GM19324 (cell line): ENCODE measurements at regions not wholly inside any gene's neighbourhood (a gene's known extent, or its start where the extent isn't known, plus 50 kb on each side); places are given as distances from the start of the nearest gene placed in this dataset.

Experiments
- ATAC-seq: cut with Tn5 transposase; IDR thresholded peaks from one replicate; pipeline ENCODE4 v1.9.1; 2021; ENCODE audit warnings: mild to moderate bottlenecking, moderate library complexity; ENCODE audit not compliant: unreplicated experiment, low FRiP score

DNA sequence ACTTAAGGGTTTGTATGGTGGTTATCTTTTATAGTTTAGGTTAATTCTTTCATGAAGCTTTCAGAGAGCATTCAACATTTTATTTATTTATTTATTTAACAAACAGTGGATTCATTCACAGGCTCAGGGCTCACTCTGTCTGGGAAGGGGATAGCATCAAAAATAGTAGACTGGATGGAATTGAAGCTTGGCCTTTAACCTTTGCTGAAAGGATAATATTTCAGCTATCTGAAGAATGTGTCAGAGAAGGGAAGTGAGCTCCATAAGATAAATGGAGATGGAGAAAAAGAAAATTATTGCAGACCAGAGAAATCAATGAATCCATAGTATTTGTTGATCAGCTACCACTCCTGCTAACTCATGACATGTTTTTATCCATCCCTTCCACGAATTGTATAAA is 305.6 kb downstream of the COG6 start:
- ATAC-seq = no peak

DNA sequence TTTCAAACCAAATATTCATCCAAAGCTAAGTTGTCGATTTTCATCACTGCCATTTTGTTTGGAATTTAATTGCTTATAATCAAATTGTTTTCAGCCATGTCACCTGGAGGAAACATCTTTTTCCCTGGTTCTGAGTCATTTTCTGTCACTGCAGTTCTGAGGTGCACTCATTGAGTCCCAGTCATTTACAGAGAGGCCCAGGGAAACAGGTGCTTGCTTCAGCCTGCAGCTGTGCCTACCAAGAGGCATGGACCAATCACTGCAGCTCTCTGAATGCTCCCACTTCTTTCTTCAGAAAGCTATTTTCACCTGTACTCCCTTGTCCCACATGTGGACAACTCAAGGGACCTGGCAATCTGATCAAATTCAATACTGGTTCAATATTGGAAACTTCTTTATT is 308.1 kb downstream of the COG6 start:
- ATAC-seq = no peak

DNA sequence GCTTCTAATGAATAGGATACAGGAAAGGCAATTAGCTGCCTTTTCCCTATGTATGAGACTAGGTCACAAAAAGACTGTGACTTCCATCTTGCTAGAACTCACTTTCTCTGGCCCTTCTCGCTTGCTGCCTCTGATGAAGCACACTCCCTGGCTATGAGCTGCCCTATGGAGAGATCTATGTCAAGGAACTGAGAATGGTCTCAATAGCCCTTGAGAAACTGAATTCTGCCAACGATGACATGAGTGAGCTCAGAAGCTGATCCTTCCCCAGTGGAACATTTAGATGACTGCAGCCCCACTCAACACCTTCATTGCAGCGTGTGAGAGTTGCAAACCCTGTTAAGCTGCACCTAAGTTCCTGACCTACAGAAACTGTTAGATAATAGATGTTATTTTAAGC is 309.8 kb downstream of the COG6 start:
- no peak for ATAC-seq

DNA sequence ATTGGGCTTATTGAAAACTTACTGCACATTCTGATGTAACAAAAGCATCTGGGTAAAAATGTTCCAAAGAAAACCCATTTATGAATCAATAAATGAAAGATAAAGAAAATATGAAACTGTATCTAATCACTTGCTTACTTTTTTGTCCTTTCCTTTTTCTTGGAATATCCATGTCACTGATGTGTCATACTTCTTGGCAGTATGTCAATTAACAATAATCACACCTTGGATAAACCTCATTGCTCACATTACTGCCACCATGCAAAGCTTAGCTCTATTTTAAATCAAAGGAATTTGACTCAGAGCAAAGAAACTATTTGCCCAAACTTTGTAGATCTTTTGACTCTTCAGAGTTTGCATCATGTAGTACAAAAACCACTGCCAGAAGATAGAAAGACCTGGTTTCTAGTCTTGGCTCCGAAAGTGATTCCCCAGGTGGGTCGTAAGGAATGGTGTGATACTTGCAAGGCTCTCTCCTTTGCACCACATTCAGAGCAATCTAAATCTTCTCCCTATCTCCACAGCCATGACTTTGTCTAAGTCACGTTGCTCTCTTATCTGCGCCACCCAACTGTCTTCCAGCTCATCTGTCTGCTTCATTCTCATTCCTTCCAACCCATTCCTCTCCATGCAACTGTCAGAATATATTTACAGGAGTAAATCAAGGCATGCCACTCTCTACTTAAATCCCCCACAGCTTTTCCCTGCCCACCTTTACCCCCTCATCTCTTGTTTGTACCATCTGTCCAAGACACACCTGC is 311.9 kb downstream of the COG6 start:
- ATAC-seq = no peak

DNA sequence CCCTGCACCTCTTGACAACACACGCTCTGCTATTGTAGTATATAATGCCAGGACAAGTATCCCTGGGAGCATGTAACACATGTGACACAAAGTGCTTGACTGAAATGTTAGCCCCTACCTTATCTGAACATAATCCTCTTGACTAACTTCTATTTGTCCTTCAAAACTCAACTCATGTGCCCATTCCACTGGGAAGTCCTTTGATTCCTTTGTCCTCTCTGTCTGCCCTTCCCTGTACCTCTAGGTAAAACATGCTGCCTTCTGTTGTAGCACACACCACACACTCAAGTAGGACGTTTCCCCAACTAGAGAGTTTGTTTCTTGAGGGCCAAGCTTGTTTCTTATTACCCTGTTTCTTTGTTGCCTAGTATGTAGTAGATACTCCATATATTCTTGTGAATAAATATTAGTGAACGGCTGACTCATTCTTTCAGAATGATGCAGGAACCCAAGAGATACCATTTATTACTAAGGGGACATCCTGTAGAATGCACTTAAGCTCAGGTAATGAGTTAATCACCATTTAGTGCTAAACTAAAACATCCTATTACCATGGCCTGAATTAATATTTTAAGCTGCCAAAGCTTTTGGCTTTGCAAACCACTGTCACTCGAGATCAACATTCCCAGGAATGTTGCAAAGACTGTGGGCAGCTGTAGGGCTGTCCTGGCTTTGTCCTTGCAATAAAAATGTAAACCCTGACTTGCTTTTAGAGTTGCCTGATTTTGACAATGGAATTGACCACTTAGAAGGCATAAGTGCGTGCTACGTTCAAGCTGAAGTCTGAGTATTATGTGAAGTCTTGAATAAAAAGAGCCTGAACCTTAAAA is 313.4 kb downstream of the COG6 start:
- ATAC-seq = no peak

DNA sequence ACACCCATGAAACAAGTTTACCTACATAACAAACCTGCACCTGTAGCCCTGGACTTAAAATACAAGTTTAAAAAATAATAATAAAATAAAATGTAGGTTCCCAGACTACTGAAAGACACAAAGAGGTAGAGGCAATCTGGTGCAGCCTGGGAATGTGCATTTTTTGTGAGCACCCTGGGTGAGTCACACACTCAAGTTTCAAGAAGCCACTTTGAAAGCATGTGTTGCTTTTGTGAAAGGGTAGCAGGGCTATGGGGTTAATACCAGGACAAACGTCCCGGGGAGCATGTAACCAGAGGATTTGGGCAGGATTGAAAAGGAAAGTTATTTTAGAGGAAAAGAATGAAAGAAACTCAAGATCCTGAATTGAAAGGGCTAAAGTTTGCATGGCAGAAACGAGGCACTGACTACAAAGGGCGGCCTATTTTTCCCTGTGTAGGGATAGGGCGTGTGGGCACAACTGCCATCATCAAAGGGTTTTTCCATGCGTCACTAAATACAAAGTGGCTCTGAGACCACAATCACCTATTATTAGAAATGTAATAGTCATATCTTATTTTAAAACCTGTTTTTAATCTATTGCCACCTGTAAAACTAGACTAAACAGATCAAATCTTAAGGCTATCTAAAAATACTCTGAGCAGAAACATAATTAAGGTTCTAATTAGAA is 314.9 kb downstream of the COG6 start:
- no peak for ATAC-seq

DNA sequence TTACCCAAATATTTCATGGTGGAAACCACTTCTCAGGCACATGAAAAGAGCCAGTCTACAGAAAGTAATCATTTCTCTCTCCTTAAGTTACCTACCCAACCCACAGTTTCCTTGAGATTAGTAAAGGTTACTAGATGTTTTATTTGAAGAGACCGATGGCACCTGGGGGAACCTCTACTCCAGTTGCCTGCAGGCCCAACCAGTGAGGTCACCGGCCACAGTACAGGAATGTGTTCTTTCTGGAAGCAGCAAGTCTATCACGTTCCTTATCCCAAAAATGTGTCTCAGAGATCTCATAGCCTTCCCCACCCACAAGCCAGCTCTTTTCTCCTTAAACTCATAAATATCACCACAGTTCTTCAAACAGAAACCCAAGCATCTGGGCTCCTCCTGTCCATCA is 316.1 kb downstream of the COG6 start:
- no peak for ATAC-seq

DNA sequence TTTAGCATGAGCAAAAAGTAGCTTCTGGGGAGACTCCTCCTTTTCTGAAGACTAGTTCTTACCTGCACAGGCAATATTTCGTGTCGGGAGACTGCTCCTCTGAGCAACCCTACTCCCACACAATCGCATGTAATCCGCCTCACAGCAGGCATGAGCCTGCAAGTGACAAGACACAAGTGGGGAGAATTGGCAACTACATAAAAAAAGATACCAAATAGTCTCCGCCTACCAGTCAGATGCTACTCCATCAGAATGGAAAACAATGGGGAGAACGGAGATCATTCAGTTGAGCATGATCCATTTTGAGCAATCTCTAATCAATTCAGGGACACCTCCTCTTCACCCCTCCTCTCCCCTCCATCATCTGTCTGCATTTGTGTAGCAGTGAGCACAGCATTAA is 321.0 kb downstream of the COG6 start:
- no peak for ATAC-seq

DNA sequence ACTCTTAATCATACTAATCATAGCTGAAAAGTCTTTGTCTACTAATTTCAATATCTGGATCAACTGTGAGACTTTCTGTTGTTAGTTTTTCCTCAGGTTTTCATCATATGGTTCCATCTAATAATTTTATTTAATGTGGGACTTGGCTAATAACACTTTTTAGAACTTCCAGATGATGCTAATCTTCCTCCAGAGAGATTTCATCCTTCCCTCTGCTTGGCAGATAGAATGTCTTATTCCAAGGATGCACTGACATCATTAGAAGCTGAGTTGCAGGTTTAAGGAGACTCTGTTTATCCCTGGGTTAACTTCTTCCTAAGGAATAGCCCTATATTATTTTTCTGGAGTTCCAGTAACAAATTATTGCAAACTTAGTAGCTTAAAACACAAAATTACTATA is 325.6 kb downstream of the COG6 start:
- no peak for ATAC-seq

DNA sequence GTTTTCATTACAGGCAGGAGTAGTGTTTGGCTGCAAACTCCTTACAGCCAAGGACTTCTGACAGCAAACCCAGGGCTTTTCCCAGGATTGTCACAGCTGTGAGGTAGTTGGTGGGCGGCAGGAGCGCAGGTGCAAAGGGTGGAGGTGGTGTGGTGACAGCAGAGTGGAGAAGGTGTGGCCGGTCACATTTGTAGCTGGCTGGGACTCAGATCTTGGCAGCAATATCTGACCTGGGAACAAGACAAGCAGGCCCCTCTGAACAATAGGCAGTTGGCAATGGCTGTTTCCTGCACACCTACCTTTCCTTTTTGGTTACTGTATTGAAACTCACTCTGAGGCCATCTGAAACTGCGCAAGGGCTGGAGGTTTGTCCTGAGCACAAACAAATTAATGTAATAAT is 327.3 kb downstream of the COG6 start:
- ATAC-seq = no peak

DNA sequence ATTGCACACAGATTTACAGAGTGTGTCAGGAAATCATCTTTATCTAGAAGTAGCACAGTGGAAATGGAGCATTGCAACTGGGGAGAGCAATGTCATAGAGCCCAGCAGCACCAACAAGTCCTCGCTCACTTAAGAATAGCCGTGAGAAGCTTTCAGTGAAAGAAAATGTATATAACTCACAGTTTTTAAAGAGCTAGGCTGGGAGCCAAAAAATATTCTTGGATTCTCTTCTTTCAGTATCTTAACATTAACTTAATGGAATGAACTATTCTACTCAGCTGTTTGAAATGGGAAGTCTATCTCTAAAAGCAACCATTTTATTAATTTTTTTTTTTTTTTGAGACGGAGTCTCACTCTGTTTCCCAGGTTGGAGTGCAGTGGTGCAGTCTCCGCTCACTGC is 329.6 kb downstream of the COG6 start:
- ATAC-seq = no peak

DNA sequence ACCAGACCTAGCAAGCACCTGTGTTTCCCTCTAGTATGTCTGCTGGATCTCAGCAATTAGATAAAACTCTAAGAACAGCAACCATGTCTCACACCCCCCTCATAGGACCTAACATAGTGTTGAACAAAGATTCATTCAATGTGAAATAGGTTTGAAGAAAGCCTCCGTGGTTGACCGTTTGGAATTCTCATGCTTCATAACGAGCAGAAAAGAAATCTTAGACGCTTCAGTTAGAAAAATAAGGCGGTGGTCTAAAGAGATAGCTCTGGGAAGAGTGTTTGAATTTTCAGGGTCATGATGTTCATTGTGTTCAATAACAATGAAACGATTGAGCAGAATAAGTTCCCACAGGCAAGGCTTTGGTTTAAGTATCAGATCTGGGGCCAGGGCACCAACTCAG is 332.9 kb downstream of the COG6 start:
- ATAC-seq = no peak

DNA sequence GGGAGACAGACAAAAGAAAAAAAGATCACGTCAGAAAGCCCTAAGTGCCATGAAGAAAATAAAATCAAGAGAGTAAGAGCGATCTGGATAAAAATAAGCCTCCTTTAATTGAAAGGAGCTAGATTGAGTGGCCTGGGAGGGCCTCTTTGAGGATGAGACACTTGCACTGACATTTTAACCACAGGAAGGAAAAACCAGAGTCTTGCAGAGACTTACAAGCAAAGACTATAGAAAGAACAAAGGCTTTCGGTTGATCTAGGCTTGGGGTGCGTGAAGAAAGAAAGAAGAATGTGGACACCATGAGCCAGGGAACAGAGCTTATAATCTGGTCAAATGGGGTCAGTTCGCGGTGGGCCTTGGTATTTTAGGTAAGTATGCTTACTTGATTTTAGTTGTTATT is 342.7 kb downstream of the COG6 start:
- no peak for ATAC-seq

DNA sequence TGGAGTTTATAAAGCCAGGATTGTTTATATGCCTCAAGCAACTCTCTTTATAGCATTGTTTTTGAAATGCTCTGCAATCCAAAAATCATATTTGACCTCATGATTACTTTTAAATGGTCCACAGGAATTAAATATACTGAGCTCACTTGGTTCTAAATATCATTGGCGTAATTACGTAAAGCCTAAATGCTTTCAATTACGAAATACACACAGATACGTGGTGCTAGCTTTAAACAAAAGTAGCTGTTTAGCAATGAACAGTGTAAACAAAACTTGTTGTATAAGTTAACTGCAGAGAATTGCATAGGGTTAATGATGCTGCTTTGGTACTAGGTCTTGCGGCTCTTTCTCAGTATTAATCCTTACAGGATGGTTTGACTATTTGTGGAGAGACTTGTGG is 346.6 kb downstream of the COG6 start:
- no peak for ATAC-seq

DNA sequence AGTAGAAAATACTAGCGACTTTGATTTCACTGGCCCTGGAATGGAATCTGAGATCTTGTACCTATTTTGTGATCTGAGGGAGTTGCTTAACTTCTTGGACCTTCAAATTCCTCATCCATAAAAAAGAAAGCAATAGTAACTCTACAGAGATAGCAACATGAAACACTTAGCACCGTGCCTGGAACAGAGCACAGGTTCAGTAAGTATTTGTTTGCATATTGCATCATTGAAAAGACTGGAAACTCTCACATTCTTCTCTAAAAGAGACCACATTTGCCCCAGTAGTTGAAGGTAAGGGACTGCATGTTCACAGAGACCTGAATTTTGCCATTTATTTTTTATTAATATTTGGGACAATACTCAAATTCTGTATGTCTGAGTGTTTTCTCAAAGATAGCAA is 358.1 kb downstream of the COG6 start:
- ATAC-seq = no peak

DNA sequence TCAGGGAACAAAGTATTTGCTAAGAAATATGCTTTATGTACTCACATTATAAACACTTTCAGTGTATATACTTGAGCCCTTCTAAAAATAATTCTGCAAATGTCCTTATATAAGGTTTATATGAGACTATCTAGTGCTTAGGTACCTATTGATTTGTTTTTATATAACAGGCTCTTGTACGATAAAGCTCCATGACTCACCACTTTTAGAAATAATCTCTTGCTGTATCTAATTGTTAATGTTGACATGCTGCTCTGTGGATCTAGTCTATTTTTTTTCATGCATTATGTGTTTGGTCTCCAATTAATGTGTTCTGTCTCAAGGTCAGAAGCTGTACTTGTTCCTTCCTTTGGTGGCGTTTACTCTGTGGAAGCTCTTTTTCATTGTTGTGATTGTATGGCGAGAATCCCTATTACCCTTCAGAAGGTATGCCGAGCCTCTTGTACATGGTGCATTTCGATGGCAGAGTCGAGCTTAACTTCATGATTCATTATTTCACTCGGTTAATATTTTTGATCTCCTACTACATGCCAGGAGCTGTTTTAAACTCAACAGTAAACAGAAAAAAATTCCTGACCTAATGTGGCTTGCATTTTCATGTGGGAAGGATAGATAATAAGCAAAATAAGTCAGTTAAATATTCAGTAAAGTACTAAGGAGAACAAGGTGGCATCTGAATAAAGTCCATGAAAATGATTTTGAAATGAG is 361.6 kb downstream of the COG6 start:
- no peak for ATAC-seq

DNA sequence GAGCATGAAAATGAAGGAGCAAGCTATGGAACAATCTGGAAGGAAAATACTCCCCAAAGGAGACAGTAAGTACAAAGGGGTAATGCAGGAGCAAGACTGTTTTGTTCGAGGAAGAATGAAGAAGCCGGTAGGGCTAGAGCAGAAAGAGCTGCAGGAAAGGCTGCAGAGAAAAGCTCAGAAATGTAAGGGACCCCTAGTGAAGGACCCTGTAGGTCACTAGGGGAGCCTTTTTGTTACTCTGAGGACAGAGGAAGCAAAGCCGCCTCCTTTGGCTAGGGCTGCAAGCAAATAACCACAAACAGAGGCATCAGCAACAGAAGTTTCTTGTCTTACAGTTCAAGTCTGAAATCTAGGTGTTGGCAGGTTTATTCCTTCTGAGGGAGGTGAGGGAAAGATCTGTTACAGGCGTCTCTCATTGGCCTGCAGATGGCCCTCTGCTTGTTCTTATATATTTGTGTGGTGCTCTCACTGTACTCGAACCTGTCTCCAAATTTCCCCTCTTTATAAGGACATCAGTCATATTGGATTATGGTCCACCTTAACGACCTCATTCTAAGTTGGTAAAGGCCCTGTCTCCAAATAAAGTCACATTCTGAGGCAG is 362.3 kb downstream of the COG6 start:
- no peak for ATAC-seq

DNA sequence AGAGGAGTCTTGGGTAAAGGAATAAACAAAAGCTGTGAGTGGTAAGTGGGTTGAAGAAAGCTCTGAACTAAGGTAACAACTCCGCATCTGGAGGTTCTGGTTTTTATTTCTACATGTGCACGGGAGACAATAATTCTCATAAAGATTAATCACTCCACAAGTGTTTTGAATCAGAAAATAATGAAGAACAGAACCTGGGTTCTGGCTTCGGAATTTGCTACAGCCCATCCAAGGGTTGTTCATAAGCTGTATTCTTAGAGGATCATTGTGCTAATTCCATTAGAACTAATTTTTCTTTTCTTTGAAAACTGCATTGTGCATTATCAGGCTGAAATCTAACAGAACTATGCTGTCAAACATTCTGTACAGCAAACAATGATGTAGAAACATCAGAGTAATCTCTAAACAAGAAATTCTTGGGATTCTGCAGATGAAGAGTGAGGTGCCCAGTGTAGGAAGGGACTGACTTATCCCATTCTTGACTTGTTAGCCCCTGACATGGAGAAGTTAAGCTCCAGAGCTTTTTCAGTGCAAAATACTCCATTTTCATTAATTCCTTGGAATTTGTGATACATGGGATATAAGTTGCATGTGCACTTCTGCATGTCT is 368.2 kb downstream of the COG6 start:
- no peak for ATAC-seq

DNA sequence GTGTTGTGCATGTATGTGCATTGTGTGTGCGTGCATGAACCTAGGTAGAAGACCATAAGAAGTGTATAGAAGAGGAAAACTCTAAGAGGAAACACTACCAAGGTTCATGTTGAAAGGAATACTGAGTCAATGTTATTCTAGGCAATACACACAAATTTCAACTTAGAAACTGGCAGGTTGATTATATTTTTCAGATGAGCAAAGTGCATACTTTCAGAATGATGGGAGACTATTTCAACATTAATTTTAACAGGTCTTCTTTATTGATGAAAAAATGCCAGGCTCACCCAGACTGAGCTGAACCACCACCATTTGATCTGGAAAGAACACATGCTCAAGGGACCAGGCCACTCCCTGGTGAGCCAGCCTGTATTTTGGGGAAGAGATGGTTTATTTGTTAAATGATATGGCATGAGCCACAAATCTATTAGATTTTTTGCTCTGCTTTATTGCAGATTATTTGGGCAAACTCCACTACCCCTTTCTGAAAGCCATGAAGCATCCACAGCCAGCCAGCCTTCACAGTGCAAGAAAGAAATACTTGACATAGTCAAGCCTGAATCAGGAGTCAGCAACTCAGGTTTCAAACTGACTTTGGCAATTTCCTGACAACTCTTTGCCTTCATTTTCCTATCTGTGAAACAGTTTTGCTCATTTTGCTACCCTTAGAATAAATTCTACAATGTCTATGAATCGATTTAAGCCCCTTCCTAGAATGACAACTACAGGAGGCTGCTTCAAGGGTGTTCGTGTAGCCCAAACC is 368.9 kb downstream of the COG6 start:
- no peak for ATAC-seq
